ENCODE measurements at regions not wholly inside any gene's neighbourhood (a gene's known extent, or its start where the extent isn't known, plus 50 kb on each side); places are given as distances from the start of the nearest gene placed in this dataset.

- no peaks in the 10 kb centered on the region for H3K27me3 ChIP-seq
- H3K9me3 ChIP-seq, result no peaks in the 10 kb centered on the region
- no peaks in the 10 kb centered on the region for H3K36me3 ChIP-seq
- H3K4me1 ChIP-seq (ENCODE audit: control insufficient read depth in 1 of 2, insufficient read depth in 1 of 2, low read depth in 1 of 2, low read length in 1 of 2), result peaks cover 0 to 3% of the 10 kb centered on the region in 2 experiments
- no peak for TF ChIP-seq CTCF (IDR thresholded peaks at IDR 0.05)
- no peak overlapping the region for H3K4me3 ChIP-seq (ENCODE audit: low read depth in 1 of 2, low read length in 1 of 2)
- H3K27ac ChIP-seq, result no peak overlapping the region
These were observed 128.2 kb upstream of the XYLT1 start for GRCh38 chr16:17598968-17599367.

GRCh38 chr16:17591655-17592405, 121.1 kb upstream of the XYLT1 start:
- Histone ChIP-seq H3K27ac (no peak overlapping the region), H3K9me3 (no peaks in the 10 kb centered on the region)

GRCh38 chr16:17590711-17591654, 120.2 kb upstream of the XYLT1 start:
- Histone ChIP-seq H3K4me1 (ENCODE audit: control insufficient read depth in 1 of 2, insufficient read depth in 1 of 2, low read depth in 1 of 2, low read length in 1 of 2) (no peaks in the 10 kb centered on the region), H3K9me3 (no peaks in the 10 kb centered on the region), H3K27ac (no peak overlapping the region), H3K27me3 (peaks cover 5% of the 10 kb centered on the region), H3K36me3 (no peaks in the 10 kb centered on the region), H3K4me3 (ENCODE audit: low read depth in 1 of 2, low read length in 1 of 2) (no peak overlapping the region)
- TF ChIP-seq CTCF (IDR thresholded peaks at IDR 0.05), result no peak

More at GRCh38 chr16:17591655-17592405, 121.1 kb upstream of the XYLT1 start:
- no peaks in the 10 kb centered on the region for H3K36me3 ChIP-seq
- peaks cover 5% of the 10 kb centered on the region for H3K27me3 ChIP-seq
- TF ChIP-seq CTCF (IDR thresholded peaks at IDR 0.05), result no peak
- no peaks in the 10 kb centered on the region for H3K4me1 ChIP-seq (ENCODE audit: control insufficient read depth in 1 of 2, insufficient read depth in 1 of 2, low read depth in 1 of 2, low read length in 1 of 2)
- no peak overlapping the region for H3K4me3 ChIP-seq (ENCODE audit: low read depth in 1 of 2, low read length in 1 of 2)

DNA sequence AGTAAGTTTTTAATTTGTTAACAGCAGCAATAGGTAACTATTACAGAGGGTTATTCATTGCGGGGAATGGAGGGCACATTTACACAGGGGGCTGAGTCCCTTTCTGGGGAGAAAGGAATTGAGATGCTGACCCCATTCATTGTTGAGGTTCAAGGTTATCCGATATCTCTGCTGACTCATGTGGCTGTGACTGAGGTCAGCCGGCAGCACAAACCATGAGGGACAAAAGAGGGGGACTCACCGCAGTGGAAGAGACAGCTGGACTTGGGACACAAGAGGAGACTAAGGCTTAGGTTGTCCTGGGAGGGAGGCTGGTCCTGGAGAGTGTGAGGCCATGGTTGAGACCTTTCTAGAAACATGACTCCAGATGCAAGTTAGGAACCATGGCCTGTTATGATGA, 119.1 kb upstream of the XYLT1 start:
- Histone ChIP-seq H3K4me1 (ENCODE audit: control insufficient read depth in 1 of 2, insufficient read depth in 1 of 2, low read depth in 1 of 2, low read length in 1 of 2) (no peaks in the 10 kb centered on the region), H3K27me3 (peaks cover 5% of the 10 kb centered on the region), H3K4me3 (ENCODE audit: low read depth in 1 of 2, low read length in 1 of 2) (no peak overlapping the region), H3K27ac (no peak overlapping the region), H3K9me3 (no peaks in the 10 kb centered on the region), H3K36me3 (no peaks in the 10 kb centered on the region)
- TF ChIP-seq CTCF (IDR thresholded peaks at IDR 0.05), result no peak

DNA sequence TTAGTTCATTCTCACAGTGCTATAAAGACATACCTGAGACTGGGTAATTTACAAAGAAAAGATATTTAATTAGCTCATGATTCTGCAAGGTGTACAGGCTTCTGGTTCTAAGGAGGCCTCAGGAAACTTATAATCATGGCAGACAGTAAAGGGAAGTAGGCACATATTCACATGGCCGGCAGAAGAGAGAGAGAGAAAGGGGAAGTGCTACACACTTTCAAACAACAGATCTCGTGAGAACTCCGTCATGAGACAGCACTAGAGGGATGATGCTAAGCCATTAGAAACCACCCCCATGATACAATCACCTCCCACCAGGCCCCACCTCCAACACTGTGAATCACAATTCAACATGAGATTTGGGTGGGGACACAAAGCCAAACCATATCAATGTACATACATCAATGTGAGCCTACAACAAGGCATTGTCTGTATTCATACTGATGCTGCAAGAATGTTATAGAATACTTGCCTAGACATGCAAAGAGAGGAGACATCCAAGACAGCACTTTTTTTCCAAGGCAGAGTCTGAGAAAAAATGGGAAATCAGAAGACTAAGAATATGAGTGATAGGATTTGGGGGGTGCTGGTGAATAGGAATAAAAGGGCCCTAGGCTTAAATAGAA, 114.8 kb upstream of the XYLT1 start:
- Histone ChIP-seq H3K9me3 (no peaks in the 10 kb centered on the region), H3K27ac (no peak overlapping the region), H3K27me3 (no peaks in the 10 kb centered on the region), H3K36me3 (no peaks in the 10 kb centered on the region), H3K4me3 (ENCODE audit: low read depth in 1 of 2, low read length in 1 of 2) (no peak overlapping the region), H3K4me1 (ENCODE audit: control insufficient read depth in 1 of 2, insufficient read depth in 1 of 2, low read depth in 1 of 2, low read length in 1 of 2) (no peaks in the 10 kb centered on the region)
- no peak for TF ChIP-seq CTCF (IDR thresholded peaks at IDR 0.05)

Measured in neutrophil (primary cell).